ENCODE measurements at regions not wholly inside any gene's neighbourhood (a gene's known extent, or its start where the extent isn't known, plus 50 kb on each side); places are given as distances from the start of the nearest gene placed in this dataset.

DNA sequence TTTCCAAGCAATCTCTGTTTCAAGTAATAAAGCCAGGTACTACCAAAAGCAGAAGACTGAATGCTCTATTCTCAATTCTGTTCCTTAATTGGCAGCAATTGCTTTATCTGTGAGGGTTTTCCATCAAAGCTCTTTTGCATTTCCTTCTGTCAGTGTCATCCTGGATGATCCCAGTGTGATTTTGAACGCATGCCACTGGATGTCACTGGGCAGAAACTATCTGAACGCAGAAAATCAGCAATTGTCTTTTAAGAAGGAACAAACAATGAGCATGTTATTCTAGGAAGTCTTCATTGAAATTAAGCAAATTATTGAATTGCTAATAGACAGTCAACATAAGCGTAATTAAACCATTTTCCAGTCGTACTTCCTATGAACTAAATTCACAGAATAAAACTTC lies 259.0 kb upstream of the REG3G start:
- no peak overlapping the region for H3K4me3 ChIP-seq (ENCODE audit: low read length)
- TF ChIP-seq, protein P1, sequence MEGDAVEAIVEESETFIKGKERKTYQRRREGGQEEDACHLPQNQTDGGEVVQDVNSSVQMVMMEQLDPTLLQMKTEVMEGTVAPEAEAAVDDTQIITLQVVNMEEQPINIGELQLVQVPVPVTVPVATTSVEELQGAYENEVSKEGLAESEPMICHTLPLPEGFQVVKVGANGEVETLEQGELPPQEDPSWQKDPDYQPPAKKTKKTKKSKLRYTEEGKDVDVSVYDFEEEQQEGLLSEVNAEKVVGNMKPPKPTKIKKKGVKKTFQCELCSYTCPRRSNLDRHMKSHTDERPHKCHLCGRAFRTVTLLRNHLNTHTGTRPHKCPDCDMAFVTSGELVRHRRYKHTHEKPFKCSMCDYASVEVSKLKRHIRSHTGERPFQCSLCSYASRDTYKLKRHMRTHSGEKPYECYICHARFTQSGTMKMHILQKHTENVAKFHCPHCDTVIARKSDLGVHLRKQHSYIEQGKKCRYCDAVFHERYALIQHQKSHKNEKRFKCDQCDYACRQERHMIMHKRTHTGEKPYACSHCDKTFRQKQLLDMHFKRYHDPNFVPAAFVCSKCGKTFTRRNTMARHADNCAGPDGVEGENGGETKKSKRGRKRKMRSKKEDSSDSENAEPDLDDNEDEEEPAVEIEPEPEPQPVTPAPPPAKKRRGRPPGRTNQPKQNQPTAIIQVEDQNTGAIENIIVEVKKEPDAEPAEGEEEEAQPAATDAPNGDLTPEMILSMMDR (conservative IDR thresholded peaks at IDR 0.05; ENCODE audit: low read depth, low read length): no peak
- no peak for DNase-seq (ENCODE audit: low read depth)

- H3K4me3 ChIP-seq (ENCODE audit: low read length): no peak overlapping the region
- DNase-seq (ENCODE audit: low read depth): no peak
- TF ChIP-seq, protein P1 (conservative IDR thresholded peaks at IDR 0.05; ENCODE audit: low read depth, low read length): no peak
Observed at GRCh38 chr2:78768016-78768415, 257.5 kb upstream of the REG3G start.

DNA sequence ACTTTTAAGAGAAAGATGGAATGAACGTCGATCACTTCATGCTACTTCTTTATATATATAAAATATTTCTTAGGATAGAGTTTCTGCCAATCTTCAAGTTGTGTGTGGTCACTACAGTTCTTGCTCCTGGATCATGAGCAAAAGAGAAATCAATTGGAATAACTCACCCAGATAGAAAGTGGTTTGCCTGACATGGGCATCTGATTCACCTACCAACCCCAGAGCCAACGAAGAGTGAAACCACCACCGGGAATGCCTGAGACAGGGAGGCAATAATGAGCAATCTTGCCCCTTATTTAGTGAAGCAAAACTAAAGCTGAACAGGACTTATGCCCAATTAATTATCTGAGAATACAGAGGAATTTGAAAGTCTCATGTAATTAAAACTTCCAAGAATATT lies 250.2 kb upstream of the REG3G start:
- DNase-seq (ENCODE audit: low read depth): no peak
- TF ChIP-seq, protein P1 (conservative IDR thresholded peaks at IDR 0.05; ENCODE audit: low read depth, low read length): no peak
- no peak overlapping the region for H3K4me3 ChIP-seq (ENCODE audit: low read length)

- TF ChIP-seq, protein P1 (conservative IDR thresholded peaks at IDR 0.05; ENCODE audit: low read depth, low read length): no peak
- H3K4me3 ChIP-seq (ENCODE audit: low read length): no peak overlapping the region
- DNase-seq (ENCODE audit: low read depth): no peak
Observed at GRCh38 chr2:78778756-78779510, 246.6 kb upstream of the REG3G start.

GRCh38 chr2:78779761-78780160 lies 245.7 kb upstream of the REG3G start:
- peak overlapping the region; percentile 15 for H3K4me3 ChIP-seq (ENCODE audit: low read length)
- TF ChIP-seq, protein P1 (conservative IDR thresholded peaks at IDR 0.05; ENCODE audit: low read depth, low read length): no peak
- no peak for DNase-seq (ENCODE audit: low read depth)

- DNase-seq (ENCODE audit: low read depth): no peak
Observed at GRCh38 chr2:78780256-78780655, 245.2 kb upstream of the REG3G start.

More at GRCh38 chr2:78780256-78780655, 245.2 kb upstream of the REG3G start:
- H3K4me3 ChIP-seq (ENCODE audit: low read length): peak overlapping the region; percentile 16
- TF ChIP-seq, protein P1 (conservative IDR thresholded peaks at IDR 0.05; ENCODE audit: low read depth, low read length): no peak
